ENCODE measurements at regions not wholly inside any gene's neighbourhood (a gene's known extent, or its start where the extent isn't known, plus 50 kb on each side); places are given as distances from the start of the nearest gene placed in this dataset.

DNA sequence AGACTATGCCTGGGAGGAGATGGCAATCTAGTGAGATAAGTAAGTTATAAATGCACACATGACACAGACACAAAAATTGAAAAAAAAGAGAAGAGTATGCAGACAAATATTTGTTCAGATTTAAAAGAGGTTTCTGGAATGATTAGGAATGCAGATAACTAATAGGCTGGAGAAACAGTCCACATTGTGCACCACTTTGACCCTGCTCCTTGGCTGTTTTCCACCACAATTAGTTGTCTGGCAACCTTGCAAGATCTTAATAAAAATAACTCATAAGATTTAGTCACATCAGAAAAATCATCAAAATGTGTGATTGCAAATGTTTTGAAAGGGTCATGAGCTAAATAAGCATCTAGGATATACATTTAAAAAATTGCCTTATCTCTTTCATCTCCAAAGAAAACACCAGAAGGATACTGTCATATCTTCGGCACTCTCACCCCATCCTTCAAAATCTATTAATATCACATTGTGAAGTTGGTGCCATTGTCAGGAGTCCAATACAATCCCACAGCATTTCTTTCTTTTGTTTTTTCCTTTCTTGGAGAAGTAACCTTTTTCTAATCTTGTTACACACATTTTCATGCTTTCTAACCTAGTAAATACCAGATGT is 153.7 kb upstream of the KCNMB2 start:
- Mint-ChIP-seq H3K27me3 (ENCODE audit: low read depth) (no peaks in the 10 kb centered on the region), H3K9me3 (no peaks in the 10 kb centered on the region), H3K4me3 (no peak overlapping the region), H3K4me1 (ENCODE audit: low read depth) (no peaks in the 10 kb centered on the region), H3K27ac (no peak overlapping the region), H3K36me3 (ENCODE audit: low read depth) (no peaks in the 10 kb centered on the region)

DNA sequence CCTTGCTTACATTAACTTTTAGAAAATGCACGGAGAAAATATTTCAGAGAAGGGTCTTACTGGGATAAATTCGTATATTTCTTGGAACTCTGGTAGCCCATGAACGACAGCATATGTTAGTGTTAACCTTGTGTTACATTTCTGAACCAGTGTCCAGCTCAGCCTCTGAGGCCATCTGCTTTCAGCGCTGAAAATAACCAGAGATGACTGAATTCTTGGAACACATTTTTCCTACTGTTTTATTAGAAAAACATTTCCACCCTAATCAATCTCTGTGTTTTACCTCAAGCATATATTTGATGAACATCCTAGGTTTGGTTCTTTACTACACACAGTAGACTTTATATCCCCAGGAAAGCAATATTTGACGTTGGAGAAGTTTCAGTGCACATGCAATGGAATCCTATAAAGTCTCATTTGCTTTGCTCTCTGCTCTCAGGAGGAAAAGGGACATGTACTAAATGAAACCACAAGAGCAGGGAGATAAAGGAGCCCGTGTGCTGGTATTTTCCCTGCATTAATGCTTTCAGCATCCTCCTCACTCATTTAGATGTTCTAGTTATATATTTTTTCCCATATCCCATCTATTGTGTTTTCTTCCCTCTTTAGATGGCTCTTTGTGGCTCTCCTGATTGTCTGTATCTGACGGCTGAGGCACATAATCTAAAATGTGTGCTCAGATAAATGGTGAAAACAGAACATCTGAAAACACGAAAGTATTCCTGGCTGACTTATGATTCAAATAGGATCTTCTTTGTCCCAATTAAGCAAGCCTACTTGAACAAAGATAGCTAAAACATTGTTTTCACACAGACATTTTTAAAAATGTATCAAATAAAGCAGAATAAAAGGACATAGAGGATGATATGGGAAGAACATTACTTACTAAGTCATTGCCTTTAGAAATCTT is 151.7 kb upstream of the KCNMB2 start:
- H3K36me3 Mint-ChIP-seq (ENCODE audit: low read depth), result no peaks in the 10 kb centered on the region
- no peak overlapping the region for H3K4me3 Mint-ChIP-seq
- H3K4me1 Mint-ChIP-seq (ENCODE audit: low read depth), result no peaks in the 10 kb centered on the region
- H3K27me3 Mint-ChIP-seq (ENCODE audit: low read depth), result no peaks in the 10 kb centered on the region
- H3K9me3 Mint-ChIP-seq, result no peaks in the 10 kb centered on the region
- no peak overlapping the region for H3K27ac Mint-ChIP-seq

DNA sequence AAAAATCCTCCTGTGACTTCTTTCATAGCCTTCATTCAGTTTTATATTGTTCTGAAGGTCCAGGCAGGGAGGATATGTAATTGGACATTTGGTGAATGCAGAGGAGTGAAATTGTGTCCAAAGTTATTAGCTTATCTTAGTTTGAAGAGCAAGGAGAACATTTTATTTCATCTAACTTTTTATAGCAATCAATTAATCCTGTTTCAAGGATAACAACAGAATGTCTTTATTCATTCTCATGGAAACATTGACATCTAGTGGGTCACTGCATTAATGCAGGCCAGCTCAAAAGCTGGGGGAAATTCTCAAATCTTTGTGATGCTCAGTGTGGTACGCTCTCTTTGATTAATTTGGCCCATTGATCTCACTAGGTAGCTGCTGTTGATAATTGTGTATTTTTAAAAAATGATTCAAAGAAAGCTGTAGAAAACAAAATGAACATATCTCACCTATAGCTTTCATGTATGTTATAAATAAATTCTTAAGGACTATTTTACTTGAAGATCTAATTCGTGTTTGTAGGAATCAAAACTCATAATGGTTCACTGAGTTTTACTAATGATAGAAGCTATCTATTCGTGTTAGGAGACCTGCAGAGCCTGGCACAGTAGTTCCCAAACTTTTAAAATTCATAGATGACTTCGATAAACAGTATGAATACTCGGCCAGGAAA is 150.8 kb upstream of the KCNMB2 start:
- Mint-ChIP-seq H3K4me1 (ENCODE audit: low read depth) (no peaks in the 10 kb centered on the region), H3K9me3 (no peaks in the 10 kb centered on the region)

DNA sequence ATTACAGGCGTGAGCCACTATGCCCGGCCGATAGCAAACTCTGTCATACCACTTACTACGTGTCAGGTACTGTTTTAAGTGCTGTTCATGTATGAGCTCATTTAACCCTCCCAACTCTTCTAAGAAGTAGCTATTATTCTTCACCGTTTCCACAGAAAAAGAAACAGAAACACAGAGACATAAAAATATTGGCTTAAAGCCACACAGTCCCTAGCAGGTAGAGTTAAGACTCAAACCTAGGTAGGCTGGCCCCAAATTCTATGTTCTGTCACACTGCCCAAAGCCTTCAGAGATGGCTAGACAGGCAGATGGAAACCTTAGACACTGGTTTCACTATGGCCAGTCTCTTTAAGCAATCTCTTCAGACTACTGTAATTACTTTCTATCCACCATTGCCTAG is 149.8 kb upstream of the KCNMB2 start:
- Mint-ChIP-seq H3K27ac (no peak overlapping the region), H3K4me3 (no peak overlapping the region), H3K4me1 (ENCODE audit: low read depth) (no peaks in the 10 kb centered on the region), H3K27me3 (ENCODE audit: low read depth) (peaks cover 6% of the 10 kb centered on the region), H3K36me3 (ENCODE audit: low read depth) (no peaks in the 10 kb centered on the region), H3K9me3 (no peaks in the 10 kb centered on the region)

More for the DNA sequence above, 150.8 kb upstream of the KCNMB2 start:
- H3K4me3 Mint-ChIP-seq, result no peak overlapping the region
- no peaks in the 10 kb centered on the region for H3K36me3 Mint-ChIP-seq (ENCODE audit: low read depth)
- no peak overlapping the region for H3K27ac Mint-ChIP-seq
- H3K27me3 Mint-ChIP-seq (ENCODE audit: low read depth), result no peaks in the 10 kb centered on the region

DNA sequence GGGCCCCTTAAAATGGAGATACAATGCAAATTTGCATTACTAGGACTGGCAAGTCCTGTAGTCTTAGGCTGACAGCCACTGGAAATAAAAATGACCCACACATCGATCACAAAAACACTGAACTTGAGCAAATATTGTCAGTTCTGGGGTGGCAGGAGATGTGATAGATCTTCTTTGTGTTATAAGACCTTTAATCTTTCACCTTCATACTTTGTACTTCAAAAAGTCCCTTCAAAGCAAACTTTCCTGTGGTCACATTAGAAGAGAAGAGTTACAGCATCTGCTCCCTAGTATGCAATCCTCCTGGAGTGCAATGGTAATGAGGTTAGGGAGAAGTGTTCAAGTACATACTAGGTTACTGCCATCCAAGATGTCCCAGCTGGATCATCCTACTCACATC is 149.4 kb upstream of the KCNMB2 start:
- Mint-ChIP-seq H3K9me3 (no peaks in the 10 kb centered on the region), H3K27ac (no peak overlapping the region), H3K36me3 (ENCODE audit: low read depth) (no peaks in the 10 kb centered on the region), H3K4me1 (ENCODE audit: low read depth) (no peaks in the 10 kb centered on the region), H3K27me3 (ENCODE audit: low read depth) (peaks cover 6% of the 10 kb centered on the region), H3K4me3 (no peak overlapping the region)

DNA sequence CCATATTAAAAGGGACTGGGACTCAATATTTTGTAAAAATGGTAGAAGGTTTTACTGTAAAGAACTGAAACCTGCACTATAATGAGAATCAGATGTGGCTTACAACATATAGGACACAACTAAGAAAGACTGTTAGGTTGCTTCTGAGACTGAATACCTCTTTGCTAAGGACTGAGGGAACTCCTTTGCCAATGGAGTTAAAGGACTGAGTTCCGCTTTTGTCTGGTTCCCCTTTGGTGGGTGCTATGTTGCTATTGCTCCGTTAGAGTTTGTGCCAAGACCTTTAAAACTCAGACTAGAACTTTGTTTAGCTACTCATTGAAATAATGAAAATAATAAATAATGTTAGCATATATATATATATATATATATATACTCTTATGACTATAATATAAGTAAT is 147.8 kb upstream of the KCNMB2 start:
- peaks cover 6% of the 10 kb centered on the region for H3K27me3 Mint-ChIP-seq (ENCODE audit: low read depth)
- no peaks in the 10 kb centered on the region for H3K36me3 Mint-ChIP-seq (ENCODE audit: low read depth)
- no peaks in the 10 kb centered on the region for H3K9me3 Mint-ChIP-seq
- no peak overlapping the region for H3K27ac Mint-ChIP-seq
- H3K4me3 Mint-ChIP-seq, result no peak overlapping the region
- H3K4me1 Mint-ChIP-seq (ENCODE audit: low read depth), result no peaks in the 10 kb centered on the region

DNA sequence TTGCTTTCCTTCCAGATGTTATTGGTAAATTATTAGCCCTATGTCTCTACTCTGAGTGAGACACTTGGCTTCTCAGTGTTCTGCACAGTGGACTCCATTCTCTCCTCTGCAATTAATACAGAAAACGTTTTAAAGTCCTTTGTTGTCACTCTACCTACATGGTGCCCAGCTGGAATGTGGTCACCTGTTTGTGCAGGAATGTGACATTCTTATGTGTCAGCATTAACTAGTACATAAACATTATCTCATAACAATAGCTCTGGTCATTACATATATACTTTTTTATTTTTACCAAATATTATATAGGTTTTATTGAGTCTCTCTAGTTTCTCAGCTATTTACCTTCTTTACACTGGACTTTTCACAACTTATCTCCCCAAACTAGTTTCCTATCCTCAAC is 147.0 kb upstream of the KCNMB2 start:
- Mint-ChIP-seq H3K9me3 (no peaks in the 10 kb centered on the region), H3K27ac (no peak overlapping the region), H3K36me3 (ENCODE audit: low read depth) (no peaks in the 10 kb centered on the region), H3K4me3 (no peak overlapping the region), H3K27me3 (ENCODE audit: low read depth) (peaks cover 6% of the 10 kb centered on the region), H3K4me1 (ENCODE audit: low read depth) (no peaks in the 10 kb centered on the region)

DNA sequence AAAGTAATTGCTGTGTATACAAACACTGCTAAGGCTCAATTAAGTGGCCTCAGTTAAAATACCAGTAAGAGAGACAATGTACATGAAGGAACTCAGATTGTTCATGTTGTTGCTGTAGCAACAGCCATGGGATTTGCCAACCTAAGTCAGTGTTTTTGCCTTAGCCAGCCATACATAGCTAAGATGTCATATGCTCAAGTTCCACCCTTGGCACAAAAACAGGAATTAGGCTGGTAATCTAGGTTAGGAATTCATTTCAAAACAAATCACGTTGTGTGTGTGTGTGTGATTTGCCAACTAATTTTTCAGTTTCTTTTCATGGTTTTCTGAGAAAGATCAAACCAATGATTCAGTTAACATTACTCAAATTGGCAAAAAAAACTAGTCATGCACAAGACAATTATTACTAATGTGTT is 143.7 kb upstream of the KCNMB2 start:
- Mint-ChIP-seq H3K27me3 (ENCODE audit: low read depth) (peaks cover 6% of the 10 kb centered on the region), H3K36me3 (ENCODE audit: low read depth) (no peaks in the 10 kb centered on the region), H3K4me3 (no peak overlapping the region), H3K9me3 (no peaks in the 10 kb centered on the region), H3K27ac (no peak overlapping the region), H3K4me1 (ENCODE audit: low read depth) (no peaks in the 10 kb centered on the region)

DNA sequence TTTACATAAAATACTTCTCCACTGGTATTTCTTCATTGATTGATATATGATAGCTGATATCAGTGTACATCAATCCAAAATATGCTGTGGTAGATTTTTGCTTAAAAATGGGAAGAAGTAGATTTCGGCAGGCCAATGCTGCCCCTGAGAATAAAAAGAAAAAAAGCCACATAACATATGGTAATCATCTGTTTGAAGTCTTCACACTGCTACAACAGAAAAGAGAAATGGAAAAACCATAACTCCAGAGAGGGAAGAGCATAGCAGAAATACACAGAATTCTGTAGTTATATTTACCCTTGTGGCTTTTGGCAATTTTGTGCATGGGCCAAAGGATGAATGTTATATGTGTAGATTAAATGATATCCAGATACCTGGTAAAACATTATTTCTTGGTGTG is 143.1 kb upstream of the KCNMB2 start:
- Mint-ChIP-seq H3K9me3 (no peaks in the 10 kb centered on the region), H3K36me3 (ENCODE audit: low read depth) (no peaks in the 10 kb centered on the region), H3K4me1 (ENCODE audit: low read depth) (no peaks in the 10 kb centered on the region), H3K4me3 (no peak overlapping the region), H3K27ac (no peak overlapping the region), H3K27me3 (ENCODE audit: low read depth) (peaks cover 6% of the 10 kb centered on the region)

DNA sequence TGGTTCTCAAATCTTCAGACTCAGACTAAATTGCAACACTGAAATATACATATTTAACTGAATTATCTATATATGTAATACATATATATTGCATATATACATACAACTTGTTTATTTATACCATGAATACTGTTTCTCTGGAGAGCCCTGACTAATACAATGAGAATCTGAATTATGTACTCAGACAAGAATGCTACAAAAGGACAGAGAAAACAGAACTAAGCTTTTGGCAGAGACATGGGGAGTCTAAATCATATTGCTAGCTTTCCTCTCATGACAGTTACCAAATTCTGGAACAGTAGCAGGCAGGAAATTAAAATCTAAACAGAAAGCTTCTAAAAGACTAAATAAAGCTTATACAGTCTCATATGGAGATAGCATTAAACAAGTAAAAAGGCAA is 142.4 kb upstream of the KCNMB2 start:
- no peaks in the 10 kb centered on the region for H3K4me1 Mint-ChIP-seq (ENCODE audit: low read depth)
- H3K9me3 Mint-ChIP-seq, result no peaks in the 10 kb centered on the region
- no peak overlapping the region for H3K27ac Mint-ChIP-seq
- H3K4me3 Mint-ChIP-seq, result no peak overlapping the region
- no peaks in the 10 kb centered on the region for H3K36me3 Mint-ChIP-seq (ENCODE audit: low read depth)
- peaks cover 6% of the 10 kb centered on the region for H3K27me3 Mint-ChIP-seq (ENCODE audit: low read depth)

DNA sequence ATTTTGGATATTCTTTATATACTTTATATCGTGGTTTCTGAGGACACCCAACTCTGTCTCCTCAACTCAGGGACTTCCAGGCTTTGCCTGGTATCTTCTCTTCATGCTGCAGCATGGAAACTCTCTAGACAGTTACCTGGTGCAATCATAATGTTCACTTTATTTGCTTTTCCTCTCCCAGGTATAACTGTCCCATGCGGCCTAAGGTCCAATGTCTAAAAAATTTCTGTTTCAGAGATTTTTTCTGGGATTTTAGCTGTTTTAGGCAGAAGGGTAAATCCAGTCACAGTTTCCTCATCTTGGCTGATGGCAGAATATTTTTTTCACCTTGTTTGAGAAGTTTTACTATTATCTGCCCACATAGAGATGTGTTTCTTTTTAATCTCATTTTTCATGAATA is 139.9 kb upstream of the KCNMB2 start:
- H3K27me3 Mint-ChIP-seq (ENCODE audit: low read depth), result no peaks in the 10 kb centered on the region
- no peaks in the 10 kb centered on the region for H3K9me3 Mint-ChIP-seq
- H3K27ac Mint-ChIP-seq, result no peak overlapping the region
- H3K4me3 Mint-ChIP-seq, result no peak overlapping the region
- H3K36me3 Mint-ChIP-seq (ENCODE audit: low read depth), result no peaks in the 10 kb centered on the region
- H3K4me1 Mint-ChIP-seq (ENCODE audit: low read depth), result no peaks in the 10 kb centered on the region

DNA sequence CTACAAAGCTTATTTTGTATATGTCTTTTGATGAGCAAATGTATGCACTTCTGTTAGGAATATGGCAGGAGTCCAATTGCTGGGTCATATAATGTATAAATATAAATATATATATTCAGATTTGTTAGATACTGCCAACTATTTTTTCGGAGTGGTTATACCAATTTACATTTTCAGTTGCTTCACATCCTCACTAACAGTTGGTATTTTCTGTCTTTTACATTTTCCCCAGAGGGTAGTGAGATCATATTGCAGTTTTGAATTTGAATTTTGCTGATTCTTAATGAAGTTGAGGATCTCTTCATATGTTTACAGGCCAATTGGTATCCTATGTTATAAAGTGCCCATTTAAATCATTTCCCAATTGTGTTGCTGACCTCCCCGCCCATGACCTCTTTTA is 139.0 kb upstream of the KCNMB2 start:
- no peak overlapping the region for H3K27ac Mint-ChIP-seq
- H3K27me3 Mint-ChIP-seq (ENCODE audit: low read depth), result no peaks in the 10 kb centered on the region
- no peaks in the 10 kb centered on the region for H3K9me3 Mint-ChIP-seq
- no peaks in the 10 kb centered on the region for H3K36me3 Mint-ChIP-seq (ENCODE audit: low read depth)
- H3K4me3 Mint-ChIP-seq, result no peak overlapping the region
- H3K4me1 Mint-ChIP-seq (ENCODE audit: low read depth), result no peaks in the 10 kb centered on the region

DNA sequence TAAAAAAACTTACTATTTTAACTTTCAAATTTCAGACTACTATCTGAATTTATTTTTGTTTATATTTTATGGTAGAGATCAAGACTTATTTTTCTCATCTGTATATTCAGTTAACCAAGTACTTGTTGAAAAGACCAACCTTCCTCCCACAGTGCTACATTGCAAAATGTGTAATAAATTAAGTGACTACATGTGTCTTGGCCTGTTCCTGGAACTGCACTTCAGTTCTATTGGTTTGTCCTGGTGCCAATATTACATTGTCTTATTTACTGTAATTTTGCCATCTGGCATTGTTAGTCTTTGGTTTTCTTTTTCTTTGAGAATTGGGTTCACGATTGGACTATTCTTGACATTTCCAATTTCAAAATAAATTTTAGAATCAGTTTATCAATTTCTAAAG is 138.4 kb upstream of the KCNMB2 start:
- no peak overlapping the region for H3K4me3 Mint-ChIP-seq
- H3K4me1 Mint-ChIP-seq (ENCODE audit: low read depth), result no peaks in the 10 kb centered on the region
- no peak overlapping the region for H3K27ac Mint-ChIP-seq
- no peaks in the 10 kb centered on the region for H3K27me3 Mint-ChIP-seq (ENCODE audit: low read depth)
- H3K36me3 Mint-ChIP-seq (ENCODE audit: low read depth), result no peaks in the 10 kb centered on the region
- no peaks in the 10 kb centered on the region for H3K9me3 Mint-ChIP-seq

DNA sequence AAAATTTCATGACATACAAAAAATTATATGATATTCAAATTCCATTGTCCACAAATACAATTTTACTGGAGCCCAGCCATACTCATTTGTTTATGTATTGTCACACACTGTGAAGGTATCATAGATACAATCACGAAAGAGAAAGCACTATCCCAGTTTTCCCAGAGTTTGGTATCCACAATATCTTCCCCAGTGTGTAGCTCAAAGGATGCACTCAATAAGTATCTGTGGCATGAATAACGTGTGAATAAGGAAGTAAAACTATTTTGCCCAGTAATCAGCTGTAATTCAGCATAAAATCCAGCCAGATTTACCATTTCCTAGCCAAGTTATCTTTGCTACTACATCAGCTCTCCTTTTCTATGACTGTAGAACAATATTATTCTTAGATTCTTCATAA is 131.3 kb upstream of the KCNMB2 start:
- Mint-ChIP-seq H3K27me3 (ENCODE audit: low read depth) (no peaks in the 10 kb centered on the region), H3K4me1 (ENCODE audit: low read depth) (no peaks in the 10 kb centered on the region), H3K27ac (no peak overlapping the region), H3K36me3 (ENCODE audit: low read depth) (no peaks in the 10 kb centered on the region), H3K4me3 (no peak overlapping the region), H3K9me3 (no peaks in the 10 kb centered on the region)

DNA sequence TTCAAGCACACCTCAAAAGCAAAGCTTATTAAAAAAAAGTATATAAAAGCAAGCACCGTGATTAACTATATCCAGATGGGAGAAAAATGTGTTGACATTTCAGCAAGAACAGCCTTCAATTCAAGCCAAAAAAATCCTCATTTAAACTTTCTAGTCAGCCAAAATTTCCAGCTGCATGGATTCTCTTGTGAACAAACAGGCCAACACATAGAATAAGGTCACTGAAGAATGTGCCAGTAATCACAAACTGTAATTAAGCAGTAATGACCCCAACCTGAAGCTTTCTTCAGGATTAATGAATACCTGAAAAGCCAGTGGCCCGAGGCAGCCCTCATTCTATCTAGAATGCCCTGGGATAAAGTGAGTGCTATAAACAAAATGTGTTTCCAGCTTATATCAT is 130.7 kb upstream of the KCNMB2 start:
- H3K9me3 Mint-ChIP-seq, result no peaks in the 10 kb centered on the region
- no peaks in the 10 kb centered on the region for H3K27me3 Mint-ChIP-seq (ENCODE audit: low read depth)
- H3K4me3 Mint-ChIP-seq, result no peak overlapping the region
- H3K36me3 Mint-ChIP-seq (ENCODE audit: low read depth), result no peaks in the 10 kb centered on the region
- no peaks in the 10 kb centered on the region for H3K4me1 Mint-ChIP-seq (ENCODE audit: low read depth)
- no peak overlapping the region for H3K27ac Mint-ChIP-seq
